ENCODE measurements at regions not wholly inside any gene's neighbourhood (a gene's known extent, or its start where the extent isn't known, plus 50 kb on each side); places are given as distances from the start of the nearest gene placed in this dataset.

DNA sequence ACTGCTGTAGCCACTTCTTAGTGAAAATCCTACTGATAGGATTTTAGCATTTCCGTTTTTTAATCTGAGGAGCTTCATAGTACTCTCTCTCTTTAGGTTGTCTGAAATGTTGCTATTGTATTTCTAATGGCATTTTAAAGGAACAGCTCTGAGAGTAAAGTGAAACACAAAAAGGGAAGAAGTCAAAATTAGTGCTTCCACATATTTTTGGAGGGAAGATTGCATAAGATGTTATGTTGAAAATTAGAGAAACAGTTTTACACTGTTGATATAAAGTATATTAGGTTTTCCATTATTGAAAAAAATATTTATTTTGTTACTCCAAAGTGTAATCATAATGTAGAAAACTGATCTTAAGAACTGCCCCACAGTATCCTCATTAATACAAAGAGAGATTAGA is 525.1 kb downstream of the TAF11L14 start:
- intact Hi-C loops (cut with micrococcal nuclease), result no loop called here
- no TSS peak for BruUV-seq (replicated peaks)
- Histone ChIP-seq H3K27me3 (ENCODE audit: control insufficient read depth, insufficient read depth, low read length) (no peaks in the 10 kb centered on the region), H3K14ac (replicated peaks; ENCODE audit: low read depth, low read length) (no peak overlapping the region), H3K36me3 (ENCODE audit: control insufficient read depth, insufficient read depth, low read length) (no peaks in the 10 kb centered on the region), H3K56ac (ENCODE audit: extremely low read depth, insufficient read depth, low read length) (no peak overlapping the region), H3K4ac (ENCODE audit: low read depth, low read length) (no peak overlapping the region), H4K91ac (ENCODE audit: insufficient read depth, low read depth, low read length) (no peak overlapping the region), H2BK5ac (ENCODE audit: low read depth, low read length, poor library complexity, severe bottlenecking) (no peak overlapping the region), H2AFZ (replicated peaks; ENCODE audit: low read length, poor library complexity) (no peak overlapping the region), H3K79me1 (ENCODE audit: low read depth in 1 of 2, low read length in 2 of 2) (no peaks in the 10 kb centered on the region), H4K20me1 (ENCODE audit: insufficient read depth, low read length) (no peaks in the 10 kb centered on the region), H3K9me3 (ENCODE audit: control insufficient read depth, insufficient read depth, low read length) (peaks cover 4% of the 10 kb centered on the region), H3K18ac (ENCODE audit: low read depth, low read length) (no peak overlapping the region), H3K4me2 (ENCODE audit: low read depth, low read length) (no peak overlapping the region), H2BK15ac (ENCODE audit: low read depth, low read length) (no peak overlapping the region), H2BK20ac (ENCODE audit: low read depth, low read length) (no peak overlapping the region), H3K9ac (ENCODE audit: low read depth, low read length) (no peak overlapping the region), H3K4me3 (ENCODE audit: insufficient read depth, low read depth, low read length) (no peak overlapping the region), H3K27ac (ENCODE audit: insufficient read depth, low read length) (no peak overlapping the region), H3K4me1 (ENCODE audit: control insufficient read depth, insufficient read depth, low read length) (no peaks in the 10 kb centered on the region), H4K5ac (ENCODE audit: low read depth, low read length) (no peak overlapping the region), H4K8ac (ENCODE audit: low read depth in 2 of 2, low read length in 2 of 2) (no peak overlapping the region), H3K9me1 (ENCODE audit: insufficient read depth, low read length) (no peaks in the 10 kb centered on the region), H3K23ac (ENCODE audit: low read depth, low read length) (no peak overlapping the region), H2BK120ac (ENCODE audit: low read depth, low read length) (no peak overlapping the region), H2AK9ac (replicated peaks; ENCODE audit: low read depth, low read length, poor library complexity) (no peak overlapping the region), H2AK5ac (ENCODE audit: low read depth, low read length) (no peak overlapping the region)
- DNase-seq (no peak), ATAC-seq (ENCODE audit: low read depth) (no peak)
- dilution Hi-C loops (cut with HindIII; ENCODE audit: low sequenced_read_pairs, unreplicated experiment), result no loop called here
- ChIA-PET CTCF (no interaction called here), POLR2A (ENCODE audit: unreplicated experiment) (no interaction called here)
- WGBS, 2 experiments (ENCODE audit: extremely low coverage in 2 of 2, insufficient read length in 1 of 2), result no CpG with 5 or more reads among the region's 1 CpG
- in situ Hi-C loops (cut with MboI; ENCODE audit: low sequenced_read_pairs), result no loop called here
- no peak for TF ChIP-seq RAD21 (IDR thresholded peaks at IDR 0.05; ENCODE audit: low read length)
- no peak for TF ChIP-seq MXI1 (IDR thresholded peaks at IDR 0.05; ENCODE audit: borderline replicate concordance, low read depth, low read length)
- TF ChIP-seq, protein P1, sequence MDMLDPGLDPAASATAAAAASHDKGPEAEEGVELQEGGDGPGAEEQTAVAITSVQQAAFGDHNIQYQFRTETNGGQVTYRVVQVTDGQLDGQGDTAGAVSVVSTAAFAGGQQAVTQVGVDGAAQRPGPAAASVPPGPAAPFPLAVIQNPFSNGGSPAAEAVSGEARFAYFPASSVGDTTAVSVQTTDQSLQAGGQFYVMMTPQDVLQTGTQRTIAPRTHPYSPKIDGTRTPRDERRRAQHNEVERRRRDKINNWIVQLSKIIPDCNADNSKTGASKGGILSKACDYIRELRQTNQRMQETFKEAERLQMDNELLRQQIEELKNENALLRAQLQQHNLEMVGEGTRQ (IDR thresholded peaks at IDR 0.05; ENCODE audit: low read depth, low read length), result no peak
- TF ChIP-seq, protein P2, sequence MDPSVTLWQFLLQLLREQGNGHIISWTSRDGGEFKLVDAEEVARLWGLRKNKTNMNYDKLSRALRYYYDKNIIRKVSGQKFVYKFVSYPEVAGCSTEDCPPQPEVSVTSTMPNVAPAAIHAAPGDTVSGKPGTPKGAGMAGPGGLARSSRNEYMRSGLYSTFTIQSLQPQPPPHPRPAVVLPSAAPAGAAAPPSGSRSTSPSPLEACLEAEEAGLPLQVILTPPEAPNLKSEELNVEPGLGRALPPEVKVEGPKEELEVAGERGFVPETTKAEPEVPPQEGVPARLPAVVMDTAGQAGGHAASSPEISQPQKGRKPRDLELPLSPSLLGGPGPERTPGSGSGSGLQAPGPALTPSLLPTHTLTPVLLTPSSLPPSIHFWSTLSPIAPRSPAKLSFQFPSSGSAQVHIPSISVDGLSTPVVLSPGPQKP (IDR thresholded peaks at IDR 0.05; ENCODE audit: borderline replicate concordance, low read depth, low read length), result no peak
- no peak for TF ChIP-seq CHD1 (IDR thresholded peaks at IDR 0.05; ENCODE audit: low read depth, low read length)

Data from IMR-90 (cell line).